HT1080 (cell line): ENCODE measurements at regions not wholly inside any gene's neighbourhood (a gene's known extent, or its start where the extent isn't known, plus 50 kb on each side); places are given as distances from the start of the nearest gene placed in this dataset.
"Not testable (repeated sequence)": the region's sequence is repeated elsewhere in the genome, so short reads cannot be mapped to it uniquely, and the experiment has no call there.

Experiments
- DNase-seq: peaks from one replicate; pipeline ENCODE4 v3.0.0-alpha.2; 2015; ENCODE audit warnings: low read depth

- no peak for DNase-seq
Measured at GRCh38 chr6:67779876-67780275, 855.2 kb upstream of the ADGRB3 start.

GRCh38 chr6:67775333-67775732, 859.7 kb upstream of the ADGRB3 start:
- DNase-seq: no peak

- no peak for DNase-seq
Measured at GRCh38 chr6:67768972-67769371, 866.1 kb upstream of the ADGRB3 start.

GRCh38 chr6:67767046-67767822, 867.8 kb upstream of the ADGRB3 start:
- not testable (repeated sequence) for DNase-seq

GRCh38 chr6:67766057-67766456, 869.0 kb upstream of the ADGRB3 start:
- DNase-seq: no peak

GRCh38 chr6:67759001-67759400, 876.1 kb upstream of the ADGRB3 start:
- no peak for DNase-seq

GRCh38 chr6:67757465-67758033, 877.5 kb upstream of the ADGRB3 start:
- DNase-seq: no peak

GRCh38 chr6:67748521-67748920, 886.6 kb upstream of the ADGRB3 start:
- DNase-seq: no peak

- peak; percentile 8 for DNase-seq
Measured at GRCh38 chr6:67736816-67737215, 898.3 kb upstream of the ADGRB3 start.

- DNase-seq: no peak
Measured at GRCh38 chr6:67736161-67736560, 898.9 kb upstream of the ADGRB3 start.

GRCh38 chr6:67735623-67736022, 899.5 kb upstream of the ADGRB3 start:
- no peak for DNase-seq

GRCh38 chr6:67722861-67723261, 912.2 kb upstream of the ADGRB3 start:
- no peak for DNase-seq

- no peak for DNase-seq
Measured at GRCh38 chr6:67717281-67717680, 917.8 kb upstream of the ADGRB3 start.

GRCh38 chr6:67706388-67706787, 928.7 kb upstream of the ADGRB3 start:
- no peak for DNase-seq

GRCh38 chr6:67698534-67698933, 936.5 kb upstream of the ADGRB3 start:
- no peak for DNase-seq

GRCh38 chr6:67694127-67694526, 941.0 kb upstream of the ADGRB3 start:
- DNase-seq: no peak

- DNase-seq: no peak
Measured at GRCh38 chr6:67689329-67689728, 945.8 kb upstream of the ADGRB3 start.

- DNase-seq: no peak
Measured at GRCh38 chr6:67687396-67687795, 947.7 kb upstream of the ADGRB3 start.

- DNase-seq: not testable (repeated sequence)
Measured at GRCh38 chr6:67686225-67686624, 948.9 kb upstream of the ADGRB3 start.

GRCh38 chr6:67683960-67684359, 951.1 kb upstream of the ADGRB3 start:
- peak; percentile 94 for DNase-seq

- no peak for DNase-seq
Measured at GRCh38 chr6:67680297-67680932, 954.7 kb upstream of the ADGRB3 start.

- no peak for DNase-seq
Measured at GRCh38 chr6:67679566-67680296, 955.4 kb upstream of the ADGRB3 start.
